ENCODE measurements at regions not wholly inside any gene's neighbourhood (a gene's known extent, or its start where the extent isn't known, plus 50 kb on each side); places are given as distances from the start of the nearest gene placed in this dataset.

DNA sequence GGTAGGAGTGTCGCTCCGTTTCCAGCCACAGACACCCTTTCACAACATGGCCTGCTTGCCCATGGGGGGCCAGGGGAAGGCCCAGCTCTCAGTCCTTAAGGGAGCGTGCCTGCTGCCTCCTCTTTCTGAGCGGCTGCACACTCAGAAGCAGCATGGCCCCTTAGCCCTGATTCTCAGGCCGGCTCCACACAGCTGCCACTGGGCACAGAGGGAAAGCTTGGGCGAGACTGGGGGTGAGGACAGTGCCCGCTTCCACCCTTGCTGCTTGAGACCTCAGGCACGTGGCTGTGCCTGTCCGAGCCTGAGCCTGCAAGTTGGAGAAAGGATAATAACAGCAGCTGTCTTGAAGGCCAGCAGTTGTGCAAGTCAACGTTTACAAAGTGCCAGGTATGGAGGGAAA, 416.3 kb downstream of the SHANK2 start:
- 0% methylated on average over 9 of the region's 10 CpGs for WGBS (ENCODE audit: insufficient coverage, low coverage, missing lambda C conversion rate)
- ATAC-seq (no peak), DNase-seq (ENCODE audit: extremely low read depth in 1 of 4, low spot score in 3 of 4) (no peak), FAIRE-seq (no peak)
- H3K9me3 ChIP-seq (replicated peaks; ENCODE audit: control insufficient read depth, insufficient read depth, low read depth, low read length): no peaks in the 10 kb centered on the region
- ChIA-PET CTCF (ENCODE audit: low intra/inter-chr PET ratio) (no interaction called here), POLR2A (no interaction called here)
- in situ Hi-C loops (cut with MboI): no loop called here
- TF ChIP-seq ZNF431 (CRISPR knock-in tag; IDR thresholded peaks at IDR 0.05) (no peak), FOXK1 (CRISPR knock-in tag; IDR thresholded peaks at IDR 0.05; ENCODE audit: borderline replicate concordance) (no peak), EZH2 (IDR thresholded peaks at IDR 0.05; ENCODE audit: borderline replicate concordance, low read depth, low read length) (no peak), RBM39 (optimal IDR thresholded peaks at IDR 0.05; ENCODE audit: low read depth, low read length) (no peak), THRAP3 (IDR thresholded peaks at IDR 0.05; ENCODE audit: borderline replicate concordance) (no peak)
- no peaks in the 10 kb centered on the region for H3K9me1 ChIP-seq (ENCODE audit: control insufficient read depth, insufficient read depth, low read length)
- peaks cover 0 to 42% of the 10 kb centered on the region in 2 experiments; a peak in 2 of 5 replicates for H3K27me3 ChIP-seq (ENCODE audit: control insufficient read depth in 2 of 2, insufficient read depth in 2 of 2, low read length in 2 of 2)
- BruUV-seq (replicated peaks): no TSS peak
- intact Hi-C loops (cut with micrococcal nuclease): no loop called here
- H3K9ac ChIP-seq (ENCODE audit: insufficient read depth in 1 of 2, low read depth in 2 of 2, low read length in 2 of 2): no peak overlapping the region
- H3K4me2 ChIP-seq (ENCODE audit: insufficient read depth, low read length): no peak overlapping the region
- H3K4me1 ChIP-seq (replicated peaks in 1 of 2; ENCODE audit: control insufficient read depth in 2 of 2, insufficient read depth in 2 of 2, low read length in 2 of 2): no peaks in the 10 kb centered on the region
- no peak overlapping the region for H3K27ac ChIP-seq (ENCODE audit: extremely low read depth, low read depth, low read length)
- no peaks in the 10 kb centered on the region for H3K36me3 ChIP-seq (ENCODE audit: control insufficient read depth, insufficient read depth, low read length)
- no peaks in the 10 kb centered on the region for H3K79me2 ChIP-seq (ENCODE audit: control insufficient read depth, insufficient read depth, low read length)
- no peak overlapping the region for H3K4me3 ChIP-seq
- H4K20me1 ChIP-seq (replicated peaks; ENCODE audit: control insufficient read depth, insufficient read depth, low read length): no peaks in the 10 kb centered on the region; the same call in 1 of the 2 replicates
- no peak overlapping the region for H2AFZ ChIP-seq (ENCODE audit: low read depth, low read length)

DNA sequence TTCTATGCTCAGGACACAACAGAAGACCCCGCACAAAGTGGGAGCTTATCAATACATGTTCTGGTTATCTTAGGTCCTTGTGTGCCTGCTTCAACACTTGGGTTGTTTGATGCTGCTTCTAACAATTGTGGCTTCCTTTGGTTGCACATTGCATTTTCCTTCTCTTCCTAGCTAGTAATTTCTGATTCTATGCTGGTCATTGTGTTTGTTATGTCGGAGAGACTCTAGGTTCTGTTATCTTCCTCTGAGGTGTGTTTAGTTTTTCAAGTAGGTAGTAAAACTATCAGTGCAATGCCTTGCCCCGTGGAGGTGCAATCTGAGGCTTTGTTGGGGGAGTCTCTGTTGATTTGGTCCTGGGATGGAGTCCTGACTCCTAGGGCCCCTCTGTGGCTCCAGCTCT, 414.2 kb downstream of the SHANK2 start:
- H3K27ac ChIP-seq (ENCODE audit: extremely low read depth, low read depth, low read length): no peak overlapping the region
- ATAC-seq: no peak
- H3K4me2 ChIP-seq (ENCODE audit: insufficient read depth, low read length): no peak overlapping the region
- H3K9me1 ChIP-seq (ENCODE audit: control insufficient read depth, insufficient read depth, low read length): no peaks in the 10 kb centered on the region
- ChIA-PET CTCF (ENCODE audit: low intra/inter-chr PET ratio) (no interaction called here), POLR2A (no interaction called here)
- no peaks in the 10 kb centered on the region for H3K79me2 ChIP-seq (ENCODE audit: control insufficient read depth, insufficient read depth, low read length)
- H3K4me1 ChIP-seq (replicated peaks in 1 of 2; ENCODE audit: control insufficient read depth in 2 of 2, insufficient read depth in 2 of 2, low read length in 2 of 2): no peaks in the 10 kb centered on the region
- in situ Hi-C loops (cut with MboI) (no loop called here), intact Hi-C loops (cut with micrococcal nuclease) (no loop called here)
- H2AFZ ChIP-seq (ENCODE audit: low read depth, low read length): no peak overlapping the region
- BruUV-seq (replicated peaks): no TSS peak
- no peak overlapping the region for H3K9ac ChIP-seq (ENCODE audit: insufficient read depth in 1 of 2, low read depth in 2 of 2, low read length in 2 of 2)
- DNase-seq (ENCODE audit: extremely low read depth in 1 of 4, low spot score in 3 of 4): no peak
- H3K36me3 ChIP-seq (ENCODE audit: control insufficient read depth, insufficient read depth, low read length): no peaks in the 10 kb centered on the region
- H3K27me3 ChIP-seq (ENCODE audit: control insufficient read depth in 2 of 2, insufficient read depth in 2 of 2, low read length in 2 of 2): peaks cover 0 to 42% of the 10 kb centered on the region in 2 experiments; a peak in 2 of 5 replicates
- H3K9me3 ChIP-seq (replicated peaks; ENCODE audit: control insufficient read depth, insufficient read depth, low read depth, low read length): no peaks in the 10 kb centered on the region
- FAIRE-seq: no peak
- no peak overlapping the region for H3K4me3 ChIP-seq
- H4K20me1 ChIP-seq (replicated peaks; ENCODE audit: control insufficient read depth, insufficient read depth, low read length): 0 out of 2 replicates have a peak, but pooled peaks cover 5% of the 10 kb centered on the region
- 0% methylated on average over 3 of the region's 3 CpGs for WGBS (ENCODE audit: insufficient coverage, low coverage, missing lambda C conversion rate)
- TF ChIP-seq EHMT2 (IDR thresholded peaks at IDR 0.05): no peak
- TF ChIP-seq GABPB2 (CRISPR knock-in tag; conservative IDR thresholded peaks at IDR 0.05): no peak
- TF ChIP-seq, protein P1, sequence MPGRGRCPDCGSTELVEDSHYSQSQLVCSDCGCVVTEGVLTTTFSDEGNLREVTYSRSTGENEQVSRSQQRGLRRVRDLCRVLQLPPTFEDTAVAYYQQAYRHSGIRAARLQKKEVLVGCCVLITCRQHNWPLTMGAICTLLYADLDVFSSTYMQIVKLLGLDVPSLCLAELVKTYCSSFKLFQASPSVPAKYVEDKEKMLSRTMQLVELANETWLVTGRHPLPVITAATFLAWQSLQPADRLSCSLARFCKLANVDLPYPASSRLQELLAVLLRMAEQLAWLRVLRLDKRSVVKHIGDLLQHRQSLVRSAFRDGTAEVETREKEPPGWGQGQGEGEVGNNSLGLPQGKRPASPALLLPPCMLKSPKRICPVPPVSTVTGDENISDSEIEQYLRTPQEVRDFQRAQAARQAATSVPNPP (IDR thresholded peaks at IDR 0.05; ENCODE audit: borderline replicate concordance, insufficient read depth, insufficient read length): no peak
- TF ChIP-seq, protein P2, sequence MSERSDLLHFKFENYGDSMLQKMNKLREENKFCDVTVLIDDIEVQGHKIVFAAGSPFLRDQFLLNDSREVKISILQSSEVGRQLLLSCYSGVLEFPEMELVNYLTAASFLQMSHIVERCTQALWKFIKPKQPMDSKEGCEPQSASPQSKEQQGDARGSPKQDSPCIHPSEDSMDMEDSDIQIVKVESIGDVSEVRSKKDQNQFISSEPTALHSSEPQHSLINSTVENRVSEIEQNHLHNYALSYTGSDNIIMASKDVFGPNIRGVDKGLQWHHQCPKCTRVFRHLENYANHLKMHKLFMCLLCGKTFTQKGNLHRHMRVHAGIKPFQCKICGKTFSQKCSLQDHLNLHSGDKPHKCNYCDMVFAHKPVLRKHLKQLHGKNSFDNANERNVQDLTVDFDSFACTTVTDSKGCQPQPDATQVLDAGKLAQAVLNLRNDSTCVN (CRISPR knock-in tag; IDR thresholded peaks at IDR 0.05): no peak
- no peak for TF ChIP-seq NFRKB (IDR thresholded peaks at IDR 0.05; ENCODE audit: low read depth)
- no peak for TF ChIP-seq PHF20 (IDR thresholded peaks at IDR 0.05; ENCODE audit: partially characterized antibody)
- no peak for TF ChIP-seq TBP (optimal IDR thresholded peaks at IDR 0.05; ENCODE audit: low read depth, low read length)
- TF ChIP-seq NCOA2 (IDR thresholded peaks at IDR 0.05; ENCODE audit: partially characterized antibody in 2 of 2): no peak
- TF ChIP-seq MTF1 (CRISPR knock-in tag; IDR thresholded peaks at IDR 0.05; ENCODE audit: borderline replicate concordance): no peak
- no peak for TF ChIP-seq HDAC3 (IDR thresholded peaks at IDR 0.05; ENCODE audit: borderline replicate concordance, partially characterized antibody)
- TF ChIP-seq ZBTB8A (IDR thresholded peaks at IDR 0.05; ENCODE audit: partially characterized antibody): no peak
- no peak for TF ChIP-seq ZKSCAN8 (CRISPR knock-in tag; IDR thresholded peaks at IDR 0.05)

Data from K562 (cell line).